Esophagus squamous epithelium (tissue), 5 donors: ENCODE measurements at regions not wholly inside any gene's neighbourhood (a gene's known extent, or its start where the extent isn't known, plus 50 kb on each side); places are given as distances from the start of the nearest gene placed in this dataset.

Experiments
- DNase-seq: peaks from one replicate; lab custom pipeline; 2025; lab: John Stamatoyannopoulos, UW
- H3K27ac ChIP-seq, 4 donors: fragments of 200-600 bp; sonication (generic); one replicate each; pipeline ENCODE4 v1.5.1; 2016 to 2019; ENCODE audit warnings: mild to moderate bottlenecking in 1 of 4
- H3K27me3 ChIP-seq, 4 donors: fragments of 200-600 bp; sonication (generic); 1 replicate in 3 of 4; 2 replicates in 1 of 4; pipeline versions ENCODE4 v1.5.1 to v1.6.0; 2017 to 2021; ENCODE audit warnings: antibody characterized with exemption in 1 of 4
- H3K36me3 ChIP-seq, 3 donors: fragments of 200-600 bp; sonication (generic); one replicate each; pipeline ENCODE4 v1.5.1; 2016 to 2019
- H3K4me1 ChIP-seq, 3 donors: fragments of 200-600 bp; sonication (generic); one replicate each; pipeline ENCODE4 v1.5.1; 2017 to 2019
- H3K4me3 ChIP-seq, 4 donors: fragments of 200-600 bp; sonication (generic); 1 replicate in 3 of 4; 2 replicates in 1 of 4; pipeline ENCODE4 v1.5.1; 2016 to 2019; ENCODE audit warnings: mild to moderate bottlenecking in 2 of 4, moderate library complexity in 1 of 4
- H3K9me3 ChIP-seq, 3 donors: fragments of 200-600 bp; sonication (generic); one replicate each; pipeline ENCODE4 v1.5.1; 2016 to 2019
- CTCF ChIP-seq, 6 experiments: fragments of 450-650 bp in 4 of 6; fragments of 200-600 bp in 2 of 6; sonication (generic) in 2 of 6; IDR thresholded peaks; one replicate each; pipeline ENCODE4 v1.5.1; 2016 to 2019; ENCODE audit warnings: antibody characterized with exemption in 6 of 6, mild to moderate bottlenecking in 4 of 6, moderate library complexity in 4 of 6
- POLR2A ChIP-seq, 4 donors: fragments of 450-650 bp; IDR thresholded peaks; one replicate each; pipeline ENCODE4 v1.6.1; 2017; ENCODE audit warnings: antibody characterized with exemption in 4 of 4, mild to moderate bottlenecking in 4 of 4, moderate library complexity in 3 of 4
- WGBS, 2 donors: methylation state at CpG; one replicate each; pipeline ENCODE4 v1.1.5; 2018; 5-methylcytosine and 5-hydroxymethylcytosine counted together
- intact Hi-C: fragments of 100-400 bp; cut with DNase I; formaldehyde crosslinking; loops from one replicate; pipeline ENCODE4 v1.15.0; 2022
- donor health status: DM: yes; HTN: yes; CAD: no.

GRCh38 chr14:100402631-100403030 lies 79.5 kb downstream of the SLC25A47 start:
- Histone ChIP-seq H3K4me1 (peaks cover 0 to 37% (median 0%) of the 10 kb centered on the region in 3 donors), H3K4me3 (no peak overlapping the region), H3K9me3 (no peaks in the 10 kb centered on the region), H3K27me3 (no peaks in the 10 kb centered on the region), H3K27ac (no peak overlapping the region), H3K36me3 (no peaks in the 10 kb centered on the region)
- no peak for TF ChIP-seq POLR2A (IDR thresholded peaks at IDR 0.05)
- no peak for TF ChIP-seq CTCF (IDR thresholded peaks at IDR 0.05)
- no peak for DNase-seq
- WGBS, 2 donors: 64 to 69% methylated on average over 3 to 7 of the region's 7 CpGs
- intact Hi-C loops: no loop called here

GRCh38 chr14:100403105-100403504 lies 80.0 kb downstream of the SLC25A47 start:
- no peaks in the 10 kb centered on the region for H3K9me3 ChIP-seq
- H3K27ac ChIP-seq: no peak overlapping the region
- intact Hi-C loops: no loop called here
- no peaks in the 10 kb centered on the region for H3K36me3 ChIP-seq
- no peaks in the 10 kb centered on the region for H3K27me3 ChIP-seq
- 85 to 92% methylated on average over 4 to 5 of the region's 5 CpGs for WGBS, 2 donors
- peaks cover 0 to 32% (median 0%) of the 10 kb centered on the region in 3 donors for H3K4me1 ChIP-seq
- TF ChIP-seq POLR2A (IDR thresholded peaks at IDR 0.05) (no peak), CTCF (IDR thresholded peaks at IDR 0.05) (no peak)
- H3K4me3 ChIP-seq: no peak overlapping the region
- no peak for DNase-seq

GRCh38 chr14:100403802-100404365 lies 80.7 kb downstream of the SLC25A47 start:
- 78 to 98% methylated on average over 2 to 10 of the region's 10 CpGs for whole genome bisulfite sequencing, 2 donors
- no peaks in the 10 kb centered on the region for H3K27me3 ChIP-seq
- intact Hi-C loops: no loop called here

GRCh38 chr14:100404419-100404818 lies 81.3 kb downstream of the SLC25A47 start:
- no peak for DNase-seq
- intact Hi-C loops: no loop called here
- H3K36me3 ChIP-seq: no peaks in the 10 kb centered on the region
- no peak overlapping the region for H3K4me3 ChIP-seq
- 85 to 88% methylated on average over 2 to 4 of the region's 4 CpGs for WGBS, 2 donors
- H3K4me1 ChIP-seq: peaks cover 0 to 25% (median 0%) of the 10 kb centered on the region in 3 donors
- H3K27ac ChIP-seq: no peak overlapping the region
- H3K27me3 ChIP-seq: no peaks in the 10 kb centered on the region
- TF ChIP-seq CTCF (IDR thresholded peaks at IDR 0.05): no peak
- TF ChIP-seq POLR2A (IDR thresholded peaks at IDR 0.05): no peak
- H3K9me3 ChIP-seq: no peaks in the 10 kb centered on the region

More at GRCh38 chr14:100403802-100404365, 80.7 kb downstream of the SLC25A47 start:
- Histone ChIP-seq H3K9me3 (no peaks in the 10 kb centered on the region), H3K4me1 (peaks cover 0 to 25% (median 0%) of the 10 kb centered on the region in 3 donors), H3K36me3 (no peaks in the 10 kb centered on the region), H3K4me3 (no peak overlapping the region), H3K27ac (no peak overlapping the region)
- no peak for DNase-seq
- TF ChIP-seq POLR2A (IDR thresholded peaks at IDR 0.05): no peak

- TF ChIP-seq CTCF (IDR thresholded peaks at IDR 0.05): no peak
- intact Hi-C loops: no loop called here
- Histone ChIP-seq H3K4me1 (peaks cover 0 to 15% (median 0%) of the 10 kb centered on the region in 3 donors), H3K27me3 (no peaks in the 10 kb centered on the region), H3K36me3 (no peaks in the 10 kb centered on the region), H3K4me3 (no peak overlapping the region), H3K9me3 (no peaks in the 10 kb centered on the region), H3K27ac (no peak overlapping the region)
- DNase-seq: no peak
- WGBS, 2 donors: 91 to 96% methylated on average over 5 to 12 of the region's 12 CpGs
These were observed 82.8 kb downstream of the SLC25A47 start for GRCh38 chr14:100405760-100406455.
